ENCODE measurements at regions not wholly inside any gene's neighbourhood (a gene's known extent, or its start where the extent isn't known, plus 50 kb on each side); places are given as distances from the start of the nearest gene placed in this dataset.
"Not testable (repeated sequence)": the region's sequence is repeated elsewhere in the genome, so short reads cannot be mapped to it uniquely, and the experiment has no call there.

GRCh38 chr10:128205591-128205990, 79.4 kb upstream of the MKI67 start:
- TF ChIP-seq CTCF, POLR2A (IDR thresholded peaks at IDR 0.05): not testable (repeated sequence)
